ENCODE measurements at regions not wholly inside any gene's neighbourhood (a gene's known extent, or its start where the extent isn't known, plus 50 kb on each side); places are given as distances from the start of the nearest gene placed in this dataset.

GRCh38 chr4:160375772-160376452, 1273.0 kb downstream of the RAPGEF2 start:
- H3K4me2 ChIP-seq (ENCODE audit: control insufficient read depth, extremely low read depth, insufficient read depth, low read depth, low read length), result no peak overlapping the region
- H3K27me3 ChIP-seq (ENCODE audit: control insufficient read depth, extremely low read depth, insufficient read depth, low read length), result no peaks in the 10 kb centered on the region
- H3K9me3 ChIP-seq (ENCODE audit: control insufficient read depth, low read depth, low read length), result no peaks in the 10 kb centered on the region
- DNase-seq (ENCODE audit: low read depth, low spot score), result no peak
- no peaks in the 10 kb centered on the region for H3K4me1 ChIP-seq (ENCODE audit: control insufficient read depth, extremely low read depth, insufficient read depth, low read length)
- no peaks in the 10 kb centered on the region for H3K79me2 ChIP-seq (ENCODE audit: control insufficient read depth, insufficient read depth, low read length)
- no peak for TF ChIP-seq EZH2 (IDR thresholded peaks at IDR 0.05; ENCODE audit: low read length)
- no peak for TF ChIP-seq CTCF (optimal IDR thresholded peaks at IDR 0.05 in 1 of 3, IDR thresholded peaks at IDR 0.05 in 1 of 3, conservative IDR thresholded peaks at IDR 0.05 in 1 of 3; ENCODE audit: extremely low read depth in 1 of 3, insufficient read depth in 2 of 3, low read length in 3 of 3)
- dilution Hi-C loops (cut with MboI; ENCODE audit: extremely low pct_ligation_motif_present, low sequenced_read_pairs), result no loop called here
- no peaks in the 10 kb centered on the region for H3K36me3 ChIP-seq (ENCODE audit: control insufficient read depth in 2 of 2, extremely low read depth in 1 of 2, insufficient read depth in 2 of 2, low read length in 2 of 2)
- no peaks in the 10 kb centered on the region for H4K20me1 ChIP-seq (ENCODE audit: control insufficient read depth, extremely low read depth, insufficient read depth, low read length)
- FAIRE-seq, result no peak
- H3K4me3 ChIP-seq (ENCODE audit: control insufficient read depth in 2 of 3, extremely low read depth in 1 of 3, insufficient read depth in 2 of 3, low read depth in 1 of 3, low read length in 3 of 3), result no peak overlapping the region
- H2AFZ ChIP-seq (ENCODE audit: control insufficient read depth, low read length), result no peak overlapping the region
- no peaks in the 10 kb centered on the region for H3K9me1 ChIP-seq (ENCODE audit: control insufficient read depth, extremely low read depth, insufficient read depth, low read length)
- H3K9ac ChIP-seq (ENCODE audit: control insufficient read depth, extremely low read depth, insufficient read depth, low read length), result no peak overlapping the region
- no peak overlapping the region for H3K27ac ChIP-seq (ENCODE audit: control insufficient read depth, insufficient read depth, low read length)

- no peak overlapping the region for H3K27ac ChIP-seq (ENCODE audit: control insufficient read depth, insufficient read depth, low read length)
- FAIRE-seq (no peak), DNase-seq (ENCODE audit: low read depth, low spot score) (no peak)
- H3K27me3 ChIP-seq (ENCODE audit: control insufficient read depth, extremely low read depth, insufficient read depth, low read length), result no peaks in the 10 kb centered on the region
- H2AFZ ChIP-seq (ENCODE audit: control insufficient read depth, low read length), result no peak overlapping the region
- H3K79me2 ChIP-seq (ENCODE audit: control insufficient read depth, insufficient read depth, low read length), result no peaks in the 10 kb centered on the region
- H3K9me1 ChIP-seq (ENCODE audit: control insufficient read depth, extremely low read depth, insufficient read depth, low read length), result no peaks in the 10 kb centered on the region
- H3K4me3 ChIP-seq (ENCODE audit: control insufficient read depth in 2 of 3, extremely low read depth in 1 of 3, insufficient read depth in 2 of 3, low read depth in 1 of 3, low read length in 3 of 3), result no peak overlapping the region
- TF ChIP-seq CTCF (optimal IDR thresholded peaks at IDR 0.05 in 1 of 3, IDR thresholded peaks at IDR 0.05 in 1 of 3, conservative IDR thresholded peaks at IDR 0.05 in 1 of 3; ENCODE audit: extremely low read depth in 1 of 3, insufficient read depth in 2 of 3, low read length in 3 of 3) (no peak), EZH2 (IDR thresholded peaks at IDR 0.05; ENCODE audit: low read length) (no peak)
- no peak overlapping the region for H3K9ac ChIP-seq (ENCODE audit: control insufficient read depth, extremely low read depth, insufficient read depth, low read length)
- no peaks in the 10 kb centered on the region for H3K4me1 ChIP-seq (ENCODE audit: control insufficient read depth, extremely low read depth, insufficient read depth, low read length)
- dilution Hi-C loops (cut with MboI; ENCODE audit: extremely low pct_ligation_motif_present, low sequenced_read_pairs), result no loop called here
- no peaks in the 10 kb centered on the region for H3K36me3 ChIP-seq (ENCODE audit: control insufficient read depth in 2 of 2, extremely low read depth in 1 of 2, insufficient read depth in 2 of 2, low read length in 2 of 2)
- no peaks in the 10 kb centered on the region for H4K20me1 ChIP-seq (ENCODE audit: control insufficient read depth, extremely low read depth, insufficient read depth, low read length)
- H3K4me2 ChIP-seq (ENCODE audit: control insufficient read depth, extremely low read depth, insufficient read depth, low read depth, low read length), result no peak overlapping the region
- H3K9me3 ChIP-seq (ENCODE audit: control insufficient read depth, low read depth, low read length), result peaks cover 3% of the 10 kb centered on the region
These were observed 1284.0 kb downstream of the RAPGEF2 start for GRCh38 chr4:160386846-160387245.

All from keratinocyte (primary cell).